H1 (cell line): ENCODE measurements at regions not wholly inside any gene's neighbourhood (a gene's known extent, or its start where the extent isn't known, plus 50 kb on each side); places are given as distances from the start of the nearest gene placed in this dataset.

ENCODE experiments used
- CTCF ChIA-PET: fragments of 300-600 bp; sonication (Branson Sonifier 250); formaldehyde crosslinking; loops from one replicate; lab custom pipeline; 2021; ENCODE audit not compliant: partially characterized antibody; lab: Charles Lee
- POLR2A ChIA-PET: fragments of 300-600 bp; sonication (Branson Sonifier 250); formaldehyde crosslinking; loops from one replicate; lab custom pipeline; 2021; ENCODE audit warnings: inconsistent platforms; ENCODE audit not compliant: partially characterized antibody; lab: Charles Lee
- DNase-seq, 2 experiments: peaks; one replicate each; pipeline versions ENCODE4 v3.0.0 to v3.0.0-alpha.2; 2010 to 2022; ENCODE audit warnings: low spot score in 2 of 2, low read depth in 1 of 2, mixed read lengths in 1 of 2
- FAIRE-seq: peaks from 2 replicates; lab custom pipeline; 2011; peaks lifted over from hg19 to GRCh38; lab: Jason Lieb, UNC
- H2AFZ ChIP-seq: 2 replicates; pipeline ENCODE4 v1.8.1; 2012; ENCODE audit warnings: low read length, inconsistent platforms
- H2AK5ac ChIP-seq: 2 replicates; pipeline ENCODE4 v1.6.1; 2013; ENCODE audit warnings: low read depth, low read length
- H2BK120ac ChIP-seq: replicated peaks from 2 replicates; pipeline ENCODE3; 2013; ENCODE audit warnings: low read depth, low read length, inconsistent platforms
- H2BK12ac ChIP-seq: 2 replicates; pipeline ENCODE4 v1.6.1; 2013; ENCODE audit warnings: low read depth, low read length
- H2BK15ac ChIP-seq: 2 replicates; pipeline ENCODE4 v1.6.1; 2013; ENCODE audit warnings: low read length
- H2BK20ac ChIP-seq: 2 replicates; pipeline ENCODE4 v1.6.1; 2013; ENCODE audit warnings: low read length
- H2BK5ac ChIP-seq: 2 replicates; pipeline ENCODE4 v1.6.1; 2013; ENCODE audit warnings: low read depth, low read length
- H3K14ac ChIP-seq: 2 replicates; pipeline ENCODE4 v1.6.1; 2013; ENCODE audit warnings: inconsistent platforms; ENCODE audit not compliant: insufficient read length
- H3K18ac ChIP-seq: 2 replicates; pipeline ENCODE4 v1.6.1; 2013; ENCODE audit warnings: low read length; ENCODE audit errors: extremely low read depth
- H3K23ac ChIP-seq: 2 replicates; pipeline ENCODE4 v1.6.1; 2013; ENCODE audit warnings: inconsistent platforms; ENCODE audit not compliant: insufficient read length
- H3K23me2 ChIP-seq: 2 replicates; pipeline ENCODE4 v1.6.1; 2013; ENCODE audit warnings: low read depth, low read length
- H3K27ac ChIP-seq: 2 replicates; pipeline ENCODE4 v1.6.1; 2011; ENCODE audit warnings: low read depth, low read length, inconsistent platforms
- H3K27me3 ChIP-seq, 4 experiments: replicated peaks in 1 of 4; 1 replicate in 1 of 4; 2 replicates in 3 of 4; pipeline versions ENCODE4 v1.6.1 to v1.8.1; 2011 to 2013; ENCODE audit warnings: low read length in 3 of 4, mild to moderate bottlenecking in 3 of 4, inconsistent platforms in 2 of 4, mixed read lengths in 2 of 4, moderate library complexity in 1 of 4; ENCODE audit not compliant: control insufficient read depth in 3 of 4, insufficient read depth in 3 of 4; ENCODE audit errors: extremely low read depth in 1 of 4
- H3K36me3 ChIP-seq, 4 experiments: 2 replicates each; pipeline versions ENCODE4 v1.6.1 to v1.8.1; 2011 to 2013; ENCODE audit warnings: mild to moderate bottlenecking in 4 of 4, low read length in 3 of 4, moderate library complexity in 2 of 4, control low read depth in 1 of 4, inconsistent platforms in 1 of 4; ENCODE audit not compliant: insufficient read depth in 4 of 4, control insufficient read depth in 2 of 4
- H3K4ac ChIP-seq: replicated peaks from 2 replicates; pipeline ENCODE3; 2013; ENCODE audit warnings: low read length, low read depth, mixed read lengths, inconsistent platforms; ENCODE audit not compliant: insufficient read length
- H3K4me1 ChIP-seq, 4 experiments: replicated peaks in 1 of 4; 1 replicate in 1 of 4; 2 replicates in 3 of 4; pipeline versions ENCODE4 v1.6.1 to v1.8.1; 2011 to 2013; ENCODE audit warnings: low read length in 3 of 4, inconsistent platforms in 2 of 4, mixed read lengths in 1 of 4; ENCODE audit not compliant: insufficient read depth in 4 of 4, control insufficient read depth in 3 of 4
- H3K4me2 ChIP-seq, 2 experiments: 2 replicates each; pipeline versions ENCODE4 v1.6.1 to v1.8.1; 2011 to 2013; ENCODE audit warnings: low read depth in 2 of 2, low read length in 2 of 2, control low read depth in 1 of 2, inconsistent platforms in 1 of 2, mild to moderate bottlenecking in 1 of 2; ENCODE audit not compliant: insufficient read depth in 1 of 2
- H3K4me3 ChIP-seq, 4 experiments: fragments of 200-600, 300-600 bp in 1 of 4; sonication (generic), shearing (Covaris generic), sonication (Bioruptor Twin) in 1 of 4; 2 replicates each; pipeline versions ENCODE4 v1.5.1 to v1.8.1; 2011 to 2016; ENCODE audit warnings: low read length in 4 of 4, low read depth in 3 of 4, control low read depth in 2 of 4, inconsistent platforms in 2 of 4, mild to moderate bottlenecking in 2 of 4, mixed read lengths in 1 of 4, moderate library complexity in 1 of 4; ENCODE audit not compliant: insufficient read depth in 2 of 4; ENCODE audit errors: extremely low read depth in 1 of 4
- H3K56ac ChIP-seq: replicated peaks from 2 replicates; pipeline ENCODE3; 2013; ENCODE audit warnings: low read depth, mild to moderate bottlenecking, mixed read lengths, low read length, inconsistent platforms; ENCODE audit not compliant: insufficient read length
- H3K79me1 ChIP-seq: 2 replicates; pipeline ENCODE4 v1.6.1; 2013; ENCODE audit warnings: low read depth, low read length, control low read depth
- H3K79me2 ChIP-seq, 2 experiments: 2 replicates each; pipeline versions ENCODE4 v1.6.1 to v1.8.1; 2012 to 2013; ENCODE audit warnings: low read length in 2 of 2, mild to moderate bottlenecking in 2 of 2, inconsistent platforms in 1 of 2; ENCODE audit not compliant: insufficient read depth in 2 of 2, control insufficient read depth in 1 of 2
- H3K9ac ChIP-seq, 4 experiments: replicated peaks in 1 of 4; 1 replicate in 1 of 4; 2 replicates in 3 of 4; pipeline versions ENCODE4 v1.6.1 to v1.8.1; 2011 to 2013; ENCODE audit warnings: low read depth in 3 of 4, low read length in 3 of 4, control low read depth in 2 of 4, mild to moderate bottlenecking in 2 of 4, moderate library complexity in 2 of 4, inconsistent platforms in 1 of 4; ENCODE audit errors: extremely low read depth in 1 of 4
- H3K9me3 ChIP-seq, 2 experiments: 2 replicates each; pipeline versions ENCODE4 v1.6.1 to v1.8.1; 2012 to 2013; ENCODE audit warnings: mild to moderate bottlenecking in 2 of 2, moderate library complexity in 2 of 2, control low read depth in 1 of 2, inconsistent platforms in 1 of 2, low read depth in 1 of 2, low read length in 1 of 2, mixed read lengths in 1 of 2; ENCODE audit not compliant: insufficient read depth in 2 of 2
- H4K20me1 ChIP-seq, 2 experiments: replicated peaks in 1 of 2; 2 replicates each; pipeline versions ENCODE3 to v1.8.1; 2011 to 2013; ENCODE audit warnings: inconsistent platforms in 2 of 2, low read length in 2 of 2, mild to moderate bottlenecking in 1 of 2; ENCODE audit not compliant: insufficient read depth in 2 of 2, control insufficient read depth in 1 of 2
- H4K5ac ChIP-seq: 2 replicates; pipeline ENCODE4 v1.6.1; 2013; ENCODE audit warnings: low read length, low read depth, mixed read lengths, inconsistent platforms; ENCODE audit not compliant: insufficient read length
- H4K8ac ChIP-seq: 2 replicates; pipeline ENCODE4 v1.8.0; 2013; ENCODE audit warnings: mild to moderate bottlenecking, moderate library complexity, low read length, inconsistent platforms; ENCODE audit not compliant: insufficient read depth; ENCODE audit errors: extremely low read depth
- H4K91ac ChIP-seq: replicated peaks from 2 replicates; pipeline ENCODE3; 2013; ENCODE audit warnings: low read length, mixed read lengths, inconsistent platforms; ENCODE audit not compliant: insufficient read length
- KDM5A ChIP-seq: fragments of 200-600 bp; IDR thresholded peaks from 2 replicates; pipeline ENCODE4 v1.7.1; 2012; ENCODE audit warnings: mild to moderate bottlenecking, low read length, inconsistent platforms, mixed read lengths
- WGBS, 2 experiments: shearing (Covaris generic) in 1 of 2; methylation state at CpG; one replicate each; pipeline versions ENCODE4 v1.1.6 to v1.1.7; 2013 to 2015; ENCODE audit warnings: low lambda C conversion rate in 2 of 2, mixed read lengths in 2 of 2, inconsistent platforms in 1 of 2, low coverage in 1 of 2, missing lambda C conversion rate in 1 of 2; ENCODE audit not compliant: insufficient replicate concordance in 2 of 2, insufficient coverage in 1 of 2, insufficient read length in 1 of 2; ENCODE audit errors: extremely low coverage in 1 of 2, missing lambda C conversion rate in 1 of 2; 5-methylcytosine and 5-hydroxymethylcytosine counted together

GRCh38 chr13:111557921-111558699 is 237.7 kb downstream of the TEX29 start:
- Histone ChIP-seq H3K23ac (no peak overlapping the region), H2BK5ac (no peak overlapping the region), H3K14ac (no peak overlapping the region), H3K18ac (no peak overlapping the region; the same call in 1 of the 2 replicates), H3K9me3 (no peaks in the 10 kb centered on the region), H4K91ac (no peak overlapping the region), H3K4ac (no peak overlapping the region), H3K9ac (no peak overlapping the region), H3K27me3 (0 out of 7 replicates have a peak, but pooled peaks cover 0 to 2% (median 0%) of the 10 kb centered on the region in 4 experiments), H3K4me1 (peaks cover 2 to 8% (median 5%) of the 10 kb centered on the region in 4 experiments; a peak in 6 of 7 replicates), H3K4me3 (no peak overlapping the region), H2BK20ac (no peak overlapping the region), H2AFZ (no peak overlapping the region), H4K8ac (peak overlapping the region; percentile 51; the same call in 1 of the 2 replicates), H3K23me2 (no peaks in the 10 kb centered on the region), H2BK120ac (no peak overlapping the region), H2BK15ac (no peak overlapping the region), H3K4me2 (no peak overlapping the region), H3K27ac (no peak overlapping the region), H2BK12ac (no peak overlapping the region), H2AK5ac (peak overlapping the region; percentile 13; the same call in 1 of the 2 replicates), H4K20me1 (no peaks in the 10 kb centered on the region), H3K56ac (no peak overlapping the region), H3K79me1 (no peaks in the 10 kb centered on the region), H3K36me3 (no peaks in the 10 kb centered on the region), H3K79me2 (no peaks in the 10 kb centered on the region), H4K5ac (no peak overlapping the region)
- FAIRE-seq = no peak
- POLR2A ChIA-PET = no interaction called here
- CTCF ChIA-PET = interaction anchor here (1.1 kb wide), 1 partner anchor 54 kb away, joined by 3 read pairs; no protein-coding TSS in a partner anchor
- no peak for DNase-seq
- 93% methylated on average over 19 of the region's 19 CpGs; no CpG with 5 or more reads in 1 of the 2 experiments for WGBS, 2 experiments
- TF ChIP-seq KDM5A = no peak
